GM11168 (cell line): ENCODE measurements at regions not wholly inside any gene's neighbourhood (a gene's known extent, or its start where the extent isn't known, plus 50 kb on each side); places are given as distances from the start of the nearest gene placed in this dataset.
"Not testable (repeated sequence)": the region's sequence is repeated elsewhere in the genome, so short reads cannot be mapped to it uniquely, and the experiment has no call there.

Experiments used
- in situ Hi-C: fragments of 300-500 bp; cut with MboI; formaldehyde crosslinking; loops from one replicate; pipeline ENCODE4 v1.12.0; 2022; ENCODE audit warnings: low sequenced_read_pairs; ENCODE audit not compliant: unreplicated experiment

DNA sequence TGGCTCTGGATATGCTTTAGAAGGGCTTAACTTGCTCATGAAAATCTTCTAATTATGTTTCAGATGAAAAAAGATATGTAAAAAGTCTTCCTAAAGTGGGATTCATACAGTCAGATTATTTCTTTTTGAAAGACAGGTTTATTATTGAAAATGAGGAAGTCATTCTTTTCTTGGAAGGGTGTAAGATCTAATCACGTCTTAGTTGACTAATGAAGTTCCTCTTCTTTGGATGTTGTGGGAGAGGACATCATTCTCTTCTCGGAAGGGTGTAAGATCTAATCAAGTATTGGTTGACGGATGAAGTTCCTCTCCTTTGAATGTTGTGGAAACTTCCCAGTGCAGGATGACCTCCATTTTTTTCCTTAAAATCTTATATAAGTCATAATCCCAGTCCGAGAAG lies 74.9 kb downstream of the ALG10 start:
- in situ Hi-C loops = no loop called here

DNA sequence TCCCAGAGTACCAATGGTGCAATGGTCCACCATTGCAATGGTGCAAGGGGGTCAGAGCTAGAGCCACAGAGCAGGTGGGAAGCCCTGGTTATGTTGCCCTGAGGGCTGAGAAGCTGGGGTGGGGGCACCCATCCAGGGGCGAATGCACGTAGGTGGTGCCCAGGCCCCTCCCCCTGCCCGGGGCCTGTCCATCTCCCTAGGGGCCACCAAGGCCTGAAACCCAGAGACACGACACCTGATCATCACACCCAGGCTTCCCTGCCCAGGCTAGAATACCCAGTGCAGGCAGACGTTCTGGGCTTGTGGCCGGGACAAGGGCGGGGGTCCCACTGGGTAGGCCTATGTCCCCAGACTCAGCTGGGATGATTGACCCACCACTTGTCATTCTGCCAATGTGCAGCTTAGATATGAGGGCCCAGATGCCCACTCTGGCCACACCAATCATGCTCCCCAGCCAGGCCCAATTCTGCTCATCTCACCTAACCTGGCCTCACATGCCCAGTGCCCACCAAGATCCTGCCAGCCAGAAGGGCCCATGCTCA lies 83.2 kb downstream of the ALG10 start:
- in situ Hi-C loops = no loop called here

DNA sequence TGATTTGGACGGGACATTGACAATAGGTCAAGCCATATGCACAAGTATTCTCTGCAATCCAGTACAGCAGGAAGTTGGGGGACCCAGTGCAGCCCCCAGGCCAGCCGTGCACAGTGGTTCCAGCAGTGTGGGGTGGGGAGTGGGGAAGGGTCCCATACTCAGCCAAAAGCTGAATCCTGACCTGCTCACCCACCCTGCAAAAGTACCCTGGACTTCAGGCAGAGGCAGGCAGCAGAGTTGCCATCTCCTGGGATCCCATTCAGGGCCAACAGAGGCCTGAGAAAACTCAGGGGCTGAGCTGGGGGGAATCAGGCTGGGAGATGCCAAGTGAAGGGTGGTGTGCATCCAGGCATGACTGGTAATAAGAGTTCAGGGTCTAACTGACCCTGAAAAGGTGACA lies 83.9 kb downstream of the ALG10 start:
- in situ Hi-C loops = no loop called here

DNA sequence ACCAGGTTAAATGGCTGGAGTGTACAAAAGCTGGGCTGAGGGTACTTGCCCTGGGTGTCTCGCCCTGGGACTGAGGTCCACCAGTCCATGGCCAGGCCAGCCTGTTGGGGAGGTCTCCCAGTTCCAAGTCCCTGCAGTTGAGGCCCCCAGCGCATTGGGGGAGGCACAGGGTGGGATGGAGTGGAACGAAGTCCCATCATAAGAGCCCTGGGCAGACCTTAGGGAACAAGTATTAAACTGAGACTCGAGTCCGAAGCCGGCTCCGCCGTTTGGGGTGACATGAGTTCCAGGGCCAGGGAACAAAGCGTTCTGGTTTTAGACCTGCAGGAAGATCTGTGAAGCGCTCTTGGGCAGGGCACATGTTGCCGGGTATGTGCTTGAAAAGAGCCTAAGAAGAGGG lies 84.7 kb downstream of the ALG10 start:
- in situ Hi-C loops = no loop called here

DNA sequence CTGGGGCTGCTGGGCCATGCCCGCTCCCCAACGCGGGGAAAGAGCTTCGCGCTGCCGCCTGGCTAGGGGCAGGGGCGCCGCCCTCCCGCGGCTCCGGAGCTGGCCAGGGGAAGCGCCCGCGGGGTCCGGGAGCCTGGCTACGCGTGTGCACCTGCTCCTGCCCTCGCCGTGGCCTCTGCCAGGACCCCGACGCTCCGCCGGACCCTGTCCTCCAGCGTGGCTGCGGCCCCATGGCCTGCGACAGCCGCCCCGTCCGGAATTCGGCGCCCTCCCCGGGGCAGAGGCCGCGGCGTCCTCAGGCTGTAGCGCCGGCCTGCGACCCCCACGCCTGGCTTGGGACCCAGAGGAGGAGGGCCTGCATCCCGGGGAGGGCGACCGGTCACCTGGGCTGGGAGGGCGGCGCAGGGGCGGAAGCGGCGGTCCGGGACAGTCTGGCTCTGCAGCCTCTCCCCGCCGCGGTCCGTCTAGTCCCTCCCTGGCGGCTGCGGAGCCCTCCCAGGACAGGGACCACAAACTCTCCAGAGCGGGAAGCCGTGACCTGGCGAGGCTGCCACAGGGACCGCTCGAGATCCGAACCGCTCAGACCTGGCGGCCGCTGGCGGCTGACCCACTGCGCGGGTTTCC lies 85.6 kb downstream of the ALG10 start:
- in situ Hi-C loops = no loop called here

DNA sequence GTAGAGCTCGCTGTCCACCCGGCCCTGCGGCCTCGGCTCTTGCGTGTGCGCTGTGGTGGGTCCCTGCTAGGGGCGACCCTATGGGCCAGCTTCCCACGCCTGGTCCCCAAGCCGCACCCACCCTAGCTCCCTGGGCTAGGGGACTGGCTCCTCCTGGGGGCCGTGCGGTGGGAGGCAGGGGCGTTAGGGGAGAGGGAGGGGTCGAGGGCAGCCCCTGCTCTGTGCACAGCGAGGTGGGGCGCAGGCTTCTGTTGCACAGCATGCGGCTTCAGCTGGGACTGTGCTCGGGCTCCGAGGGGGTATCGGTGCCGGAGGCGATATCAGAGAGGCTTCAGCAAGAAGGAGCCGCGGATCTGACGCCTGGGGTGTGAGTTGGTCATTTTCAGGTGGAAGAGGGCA lies 86.1 kb downstream of the ALG10 start:
- in situ Hi-C loops = no loop called here

DNA sequence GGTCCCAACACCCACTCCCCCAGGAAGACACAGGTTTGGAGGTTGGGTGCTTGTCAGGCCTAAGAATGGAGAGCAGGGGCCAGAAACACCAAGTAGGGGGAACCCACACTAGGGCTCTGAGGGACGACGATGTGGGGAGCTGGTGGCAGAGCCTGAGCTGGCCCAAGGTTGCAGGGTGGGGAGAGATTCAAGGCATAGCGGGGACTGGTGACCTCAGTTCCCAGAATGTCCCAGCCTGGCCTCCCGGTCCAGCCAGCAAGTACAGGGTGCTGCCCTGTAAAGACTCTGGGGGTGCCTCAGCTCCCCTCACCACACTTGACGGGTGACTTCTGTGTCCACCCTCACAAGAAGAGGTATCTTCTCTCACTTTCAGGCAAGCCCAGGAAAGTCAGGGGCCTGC lies 86.7 kb downstream of the ALG10 start:
- in situ Hi-C loops = no loop called here

DNA sequence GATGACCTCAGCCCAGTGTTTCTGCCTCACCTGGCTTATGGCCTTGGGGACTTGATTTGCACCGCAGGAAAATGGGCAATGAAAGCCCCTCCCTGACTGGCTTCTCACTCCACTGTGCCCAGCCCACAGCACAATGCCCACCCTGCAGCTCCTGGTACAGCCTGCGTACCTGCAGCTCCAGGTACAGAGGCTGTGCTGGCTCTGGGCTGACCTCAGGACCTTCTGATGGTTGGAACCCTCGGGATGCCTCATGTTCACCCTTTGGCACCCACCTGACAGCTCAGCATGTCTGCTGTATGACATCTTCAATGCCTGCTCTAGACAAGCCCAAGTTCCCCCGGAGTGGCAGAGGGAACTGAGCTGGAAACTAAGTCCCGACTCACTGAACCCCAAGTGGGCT lies 87.1 kb downstream of the ALG10 start:
- in situ Hi-C loops = no loop called here

DNA sequence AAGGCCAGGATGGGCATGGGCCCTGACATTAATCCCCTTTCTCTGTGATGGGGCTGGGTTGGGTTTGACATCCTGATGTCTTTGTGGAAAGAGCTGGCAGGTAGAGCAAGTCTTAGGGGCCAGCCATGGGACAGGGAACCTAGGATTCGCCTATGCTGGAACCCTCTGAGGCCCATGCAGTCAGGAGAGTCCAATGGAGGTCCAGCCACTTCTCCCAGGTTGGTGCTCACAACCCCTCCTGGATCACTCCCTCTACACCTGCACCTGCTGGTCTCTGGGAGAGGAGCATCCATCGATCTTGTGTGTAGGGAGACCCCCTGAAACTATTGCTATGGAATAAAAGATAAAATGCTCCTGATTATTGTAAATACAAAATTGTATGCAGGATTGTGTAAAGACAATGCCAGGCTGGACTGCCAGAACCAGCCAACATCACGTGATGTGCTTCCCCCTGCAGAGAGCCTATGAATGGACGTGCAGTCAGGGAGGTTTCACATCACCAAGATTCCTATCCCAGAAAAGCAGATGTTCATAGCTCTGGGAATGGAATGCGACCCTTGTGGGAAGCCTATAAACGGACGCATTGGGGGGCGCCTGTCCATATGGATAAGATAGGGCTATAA lies 87.7 kb downstream of the ALG10 start:
- in situ Hi-C loops = not testable (repeated sequence)

DNA sequence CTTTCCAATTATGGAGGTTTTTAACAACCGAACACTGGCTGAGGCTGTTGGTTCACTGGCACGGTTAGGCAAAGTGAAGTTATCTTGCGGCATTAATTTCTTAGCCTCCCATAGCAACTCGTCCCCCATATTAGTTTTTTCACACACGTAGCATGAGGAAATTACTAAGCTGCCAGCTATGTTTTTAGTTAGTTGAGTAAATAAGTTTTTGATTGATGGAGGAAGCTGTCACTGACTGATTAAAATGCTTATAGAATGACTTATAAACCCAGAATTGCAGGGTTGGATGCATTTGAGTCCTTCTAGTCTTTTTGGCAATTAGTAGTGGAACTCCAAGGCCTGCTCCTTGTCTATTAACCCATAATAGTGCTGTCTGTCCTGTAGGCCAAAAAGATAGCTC lies 97.1 kb downstream of the ALG10 start:
- in situ Hi-C loops = no loop called here

DNA sequence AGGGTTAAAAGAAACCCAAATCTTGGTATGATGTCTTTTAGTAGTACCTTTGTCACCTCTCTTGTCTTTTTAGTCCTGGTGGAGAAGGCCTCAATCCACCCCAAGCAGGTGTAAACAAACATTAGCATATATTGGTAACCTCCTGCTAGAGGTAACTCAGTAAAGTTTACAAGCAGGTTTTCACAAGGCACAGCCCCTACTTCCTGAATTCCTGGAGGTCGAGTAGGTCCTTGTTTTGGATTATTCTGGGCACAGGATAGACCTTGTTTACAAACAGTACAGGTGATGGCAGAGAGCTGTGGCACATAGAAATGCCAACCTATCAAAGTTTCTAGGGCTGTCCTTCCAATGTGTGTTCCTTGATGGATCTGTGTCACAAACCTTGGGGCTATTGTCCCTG lies 99.1 kb downstream of the ALG10 start:
- in situ Hi-C loops = loop anchor here (10.0 kb wide), 1 partner anchor 93 kb away; no protein-coding TSS in a partner anchor

DNA sequence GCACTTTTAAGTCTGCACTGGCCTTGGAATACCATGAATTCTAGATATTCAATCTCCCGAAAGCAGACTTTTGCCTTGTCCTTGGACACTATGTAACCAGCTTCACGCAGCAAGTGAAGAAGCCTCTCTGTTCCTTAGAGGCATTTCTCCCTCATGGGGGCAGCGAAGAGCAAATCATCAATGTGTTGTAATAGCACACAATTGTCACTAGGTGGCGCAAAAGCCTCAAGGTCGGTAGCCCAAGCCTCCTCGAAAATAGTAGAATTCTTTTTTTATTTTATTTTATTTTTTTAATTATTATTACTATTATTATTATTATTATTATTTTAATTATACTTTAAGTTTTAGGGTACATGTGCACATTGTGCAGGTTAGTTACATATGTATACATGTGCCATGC lies 100.8 kb downstream of the ALG10 start:
- in situ Hi-C loops = loop anchor here (10.0 kb wide), 1 partner anchor 92 kb away; no protein-coding TSS in a partner anchor

DNA sequence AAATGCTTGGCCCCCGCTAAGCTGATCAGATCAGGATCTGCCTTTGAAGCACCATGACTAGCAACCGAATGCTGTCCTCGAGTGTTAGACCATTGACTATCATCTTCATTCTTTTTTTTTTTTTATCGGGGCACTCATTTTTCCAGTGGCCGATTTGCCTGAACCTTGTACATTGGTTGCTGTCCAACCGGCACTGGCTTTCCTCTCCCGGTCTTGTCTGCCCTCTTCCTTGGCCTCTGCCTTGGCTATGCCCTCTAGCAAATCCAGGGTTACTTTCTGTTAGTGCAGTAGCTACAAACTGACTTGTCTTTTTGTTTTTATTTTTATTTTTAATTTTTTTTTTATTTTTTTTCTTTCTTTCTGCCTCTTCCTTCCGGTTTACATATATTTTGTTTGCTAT lies 102.3 kb downstream of the ALG10 start:
- in situ Hi-C loops = loop anchor here (10.0 kb wide), 1 partner anchor 90 kb away; no protein-coding TSS in a partner anchor

DNA sequence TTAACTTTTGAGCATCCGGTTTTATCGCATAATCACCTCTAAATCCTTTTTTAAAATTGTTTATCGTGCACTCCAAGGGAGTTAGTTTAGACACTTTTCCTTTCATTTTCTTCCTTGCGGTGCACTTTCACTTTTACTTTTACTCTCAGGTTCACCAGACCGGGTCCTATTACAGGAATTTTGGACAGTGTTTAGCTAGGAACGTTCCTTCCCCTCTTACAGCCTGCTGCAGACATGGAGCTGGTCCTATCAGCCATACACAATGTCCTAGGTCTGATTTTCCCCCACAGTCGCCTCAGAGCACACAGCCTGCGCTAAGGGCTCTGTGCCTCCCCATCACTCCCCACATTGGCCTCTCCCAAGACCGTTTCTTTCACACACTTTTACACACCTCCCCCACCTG lies 103.9 kb downstream of the ALG10 start:
- in situ Hi-C loops = loop anchor here (10.0 kb wide), 1 partner anchor 89 kb away; no protein-coding TSS in a partner anchor

DNA sequence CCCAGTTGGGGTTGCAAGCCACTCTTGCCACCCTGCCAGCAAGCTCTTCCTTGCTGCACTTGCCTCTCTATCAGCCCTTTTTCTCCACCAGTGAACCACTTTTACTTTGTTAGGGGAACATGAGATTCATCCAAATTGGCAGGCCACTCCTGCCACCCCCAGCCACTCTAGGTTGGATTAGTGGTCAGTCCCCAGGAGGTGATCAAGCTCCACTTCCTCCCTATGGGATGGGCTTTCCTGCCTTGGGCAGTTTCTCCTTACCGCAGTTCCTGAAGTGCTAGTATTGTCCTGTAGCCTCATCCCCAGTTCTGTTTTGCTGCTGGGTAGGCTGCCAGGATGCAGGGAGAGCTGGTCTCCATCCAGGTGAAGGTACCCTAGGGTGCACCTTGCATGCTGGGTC lies 104.5 kb downstream of the ALG10 start:
- in situ Hi-C loops = loop anchor here (10.0 kb wide), 1 partner anchor 88 kb away; no protein-coding TSS in a partner anchor

DNA sequence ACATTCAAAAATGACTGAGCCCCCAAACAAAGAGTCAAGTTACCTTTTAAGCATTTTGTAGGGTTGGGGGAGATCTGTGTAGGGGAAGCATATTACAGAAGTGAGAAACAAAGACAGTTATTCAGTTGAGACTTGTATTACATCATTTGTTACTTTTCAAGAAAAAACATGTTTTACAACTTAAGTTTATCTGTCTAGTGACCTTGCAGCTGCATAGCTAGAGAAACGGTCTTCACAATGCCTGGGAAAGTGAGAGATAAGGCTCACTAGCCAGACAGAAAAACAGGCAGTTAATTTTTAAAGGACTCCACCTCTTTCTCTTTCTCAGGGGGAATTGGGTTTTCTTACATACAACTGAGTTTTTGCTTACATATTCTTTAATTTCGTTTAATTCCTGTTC lies 105.1 kb downstream of the ALG10 start:
- in situ Hi-C loops = loop anchor here (10.0 kb wide), 1 partner anchor 87 kb away; no protein-coding TSS in a partner anchor

DNA sequence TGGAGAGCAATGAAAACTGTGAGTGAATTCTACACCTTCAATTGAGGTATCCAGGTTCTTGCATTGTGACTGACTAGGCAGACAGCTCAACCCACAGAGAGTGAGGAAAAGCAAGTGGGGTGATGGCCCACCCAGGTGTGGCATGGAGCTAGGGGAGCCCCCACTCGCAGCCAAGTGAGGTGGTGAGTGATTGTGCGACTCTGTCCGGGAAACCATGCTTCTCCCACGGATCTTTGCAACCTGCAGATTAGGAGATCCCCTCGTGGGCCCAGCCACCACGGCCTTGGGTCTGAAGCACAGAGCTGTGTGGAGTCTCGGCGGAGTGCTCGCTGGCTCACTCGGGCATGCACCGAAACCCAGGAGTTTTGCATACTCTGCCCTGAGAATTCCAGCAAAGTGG lies 120.1 kb downstream of the ALG10 start:
- in situ Hi-C loops = no loop called here

DNA sequence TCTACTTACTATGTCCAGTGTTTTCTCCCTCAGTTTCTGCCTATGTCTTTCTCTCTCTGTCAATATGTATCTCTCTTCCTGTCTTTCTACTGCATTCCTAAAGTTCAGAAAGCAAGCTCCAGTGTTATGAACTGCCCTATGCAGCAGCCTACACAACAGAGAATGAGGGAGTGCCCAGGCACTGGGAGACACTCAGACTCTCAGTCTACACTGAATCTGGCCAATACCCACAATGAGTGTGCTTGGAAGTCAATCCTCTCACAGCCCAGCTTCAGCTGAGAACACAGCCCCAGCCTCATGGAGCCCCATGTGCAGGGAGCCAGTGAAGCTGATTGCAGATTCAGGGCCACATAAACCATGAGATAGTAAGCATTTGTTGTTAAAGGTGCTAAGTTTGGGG lies 128.7 kb downstream of the ALG10 start:
- in situ Hi-C loops = no loop called here

DNA sequence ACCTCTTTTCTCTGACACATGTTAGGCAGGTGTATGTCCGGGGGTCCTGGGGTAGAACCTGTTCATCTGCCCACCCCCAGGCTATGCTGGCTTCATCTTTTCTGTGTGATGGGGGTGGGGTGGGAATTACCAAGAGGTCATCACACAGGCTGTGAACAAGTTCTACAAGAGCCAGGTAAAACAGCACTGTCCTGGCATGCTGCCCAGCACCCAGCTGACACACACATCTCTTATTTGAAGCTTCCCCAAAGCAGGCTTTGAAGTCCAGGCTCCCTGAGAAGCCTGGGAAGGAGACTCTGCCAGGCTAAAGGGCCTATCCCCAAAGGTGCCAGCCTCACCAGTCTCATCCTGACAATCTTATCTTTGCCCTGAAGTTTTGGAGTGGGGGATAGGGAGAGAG lies 141.1 kb downstream of the ALG10 start:
- in situ Hi-C loops = no loop called here

DNA sequence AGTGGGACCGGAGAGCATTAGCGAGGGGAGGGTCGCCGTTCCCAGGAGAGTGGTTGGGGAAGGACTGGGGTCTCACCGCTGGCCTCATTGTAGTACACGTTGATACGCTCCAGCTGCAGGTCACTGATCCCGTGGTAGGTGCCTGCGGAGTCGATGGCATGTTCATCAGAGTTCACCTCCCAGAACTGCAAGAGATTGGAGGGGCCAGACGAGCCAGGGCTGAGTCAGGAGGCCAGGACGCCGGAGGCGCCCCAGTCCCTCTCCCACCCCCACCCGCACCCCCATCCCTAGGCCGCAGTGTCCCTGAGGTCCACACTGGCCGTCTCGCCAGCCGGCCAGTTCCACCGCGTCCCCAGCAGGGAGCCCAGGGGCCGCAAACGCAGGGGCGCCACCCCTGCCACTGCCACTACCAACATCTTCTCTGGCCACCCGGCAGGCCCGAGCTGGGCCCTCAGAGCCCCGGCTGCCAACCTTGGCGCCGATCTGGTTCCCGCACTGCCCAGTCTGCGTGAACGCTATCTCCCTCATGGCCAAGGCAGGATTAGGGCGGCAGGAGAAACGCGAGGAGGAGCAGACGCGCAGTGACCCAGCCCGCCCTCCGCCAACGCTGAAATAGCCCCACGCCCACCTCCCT lies 144.2 kb downstream of the ALG10 start:
- in situ Hi-C loops = no loop called here

DNA sequence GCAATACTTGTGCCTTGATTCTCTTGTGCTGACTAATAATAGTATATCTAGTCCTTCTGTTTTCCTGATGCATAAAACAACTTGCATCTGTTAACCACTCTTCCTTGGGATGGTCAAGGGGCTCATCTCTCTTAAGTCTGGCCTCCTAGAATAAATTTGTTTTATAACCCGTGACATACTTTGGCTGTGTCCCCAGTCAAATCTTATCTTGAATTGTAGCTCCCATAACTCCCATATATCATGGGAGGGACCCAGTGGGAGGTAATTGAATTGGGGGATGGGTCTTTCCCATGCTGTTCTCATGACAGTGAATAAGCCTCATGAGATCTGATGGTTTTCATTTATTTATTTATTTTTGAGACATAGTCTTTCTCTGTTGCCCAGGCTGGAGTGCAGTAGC lies 146.2 kb downstream of the ALG10 start:
- in situ Hi-C loops = not testable (repeated sequence)
